ENCODE measurements at regions not wholly inside any gene's neighbourhood (a gene's known extent, or its start where the extent isn't known, plus 50 kb on each side); places are given as distances from the start of the nearest gene placed in this dataset.

DNA sequence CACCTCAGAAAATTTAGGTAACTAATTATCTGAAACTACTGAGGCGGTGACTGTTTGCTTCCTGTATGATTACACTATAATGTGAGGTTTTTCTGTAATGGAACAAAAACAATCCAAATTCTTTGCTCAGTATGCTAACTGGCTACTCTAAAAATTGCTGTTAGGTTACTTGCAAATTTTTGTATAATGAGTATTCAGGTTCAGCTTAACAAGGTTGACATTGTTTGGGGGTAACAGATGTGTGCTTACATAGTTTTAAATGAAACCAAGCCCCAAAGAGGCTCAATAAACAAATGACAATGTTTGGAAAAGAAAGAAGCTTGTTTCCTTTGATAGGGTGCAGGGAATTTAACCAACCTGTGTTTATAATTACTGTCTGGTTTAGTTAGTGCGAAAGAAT, 414.5 kb upstream of the MDFIC2 start (continued):
- no peak for TF ChIP-seq USF2 (IDR thresholded peaks at IDR 0.05; ENCODE audit: borderline replicate concordance, low read depth, low read length)
- no peak for TF ChIP-seq TEAD4 (IDR thresholded peaks at IDR 0.05; ENCODE audit: borderline replicate concordance, insufficient read depth)
- no peak for TF ChIP-seq PBX3 (IDR thresholded peaks at IDR 0.05)

- Histone ChIP-seq H3K79me2 (ENCODE audit: insufficient read depth) (no peaks in the 10 kb centered on the region), H3K4me1 (ENCODE audit: control insufficient read depth in 1 of 2, insufficient read depth in 2 of 2, low read depth in 1 of 2, low read length in 1 of 2) (no peaks in the 10 kb centered on the region; a peak in 2 of 4 replicates), H3K9ac (no peak overlapping the region), H2AFZ (ENCODE audit: low read depth) (no peak overlapping the region; the same call in 1 of the 2 replicates), H4K20me1 (ENCODE audit: insufficient read depth) (no peaks in the 10 kb centered on the region), H3K27me3 (ENCODE audit: insufficient read depth) (no peaks in the 10 kb centered on the region), H3K4me3 (ENCODE audit: low read depth in 2 of 2, low read length in 1 of 2) (no peak overlapping the region), H3K9me3 (no peaks in the 10 kb centered on the region), H3K4me2 (no peak overlapping the region), H3K9me2 (no peaks in the 10 kb centered on the region), H3K27ac (ENCODE audit: low read depth in 2 of 2, low read length in 1 of 2) (no peak overlapping the region), H3K36me3 (replicated peaks in 1 of 2; ENCODE audit: control insufficient read depth in 1 of 2, insufficient read depth in 2 of 2, low read length in 1 of 2) (no peaks in the 10 kb centered on the region), H3F3A (replicated peaks; ENCODE audit: insufficient read depth) (no peaks in the 10 kb centered on the region)
- WGBS (ENCODE audit: low lambda C conversion rate): 54% methylated on average over 5 of the region's 5 CpGs
- DNase-seq: no peak
- CTCF ChIA-PET: interaction anchor here (0.7 kb wide), 1 partner anchor 9 kb away, joined by 3 read pairs; no protein-coding TSS in a partner anchor
- TF ChIP-seq CHD2 (IDR thresholded peaks at IDR 0.05; ENCODE audit: low read length, partially characterized antibody) (no peak), RXRA (IDR thresholded peaks at IDR 0.05; ENCODE audit: borderline replicate concordance, low read depth) (no peak), RCOR1 (IDR thresholded peaks at IDR 0.05; ENCODE audit: low read length) (no peak), NFIC (IDR thresholded peaks at IDR 0.05; ENCODE audit: borderline replicate concordance) (no peak), MXI1 (IDR thresholded peaks at IDR 0.05; ENCODE audit: low read depth, low read length) (no peak), ELF1 (IDR thresholded peaks at IDR 0.05) (no peak), FOSL2 (IDR thresholded peaks at IDR 0.05; ENCODE audit: borderline replicate concordance, low read depth) (no peak), TCF12 (IDR thresholded peaks at IDR 0.05) (no peak)
- TF ChIP-seq, protein P1, sequence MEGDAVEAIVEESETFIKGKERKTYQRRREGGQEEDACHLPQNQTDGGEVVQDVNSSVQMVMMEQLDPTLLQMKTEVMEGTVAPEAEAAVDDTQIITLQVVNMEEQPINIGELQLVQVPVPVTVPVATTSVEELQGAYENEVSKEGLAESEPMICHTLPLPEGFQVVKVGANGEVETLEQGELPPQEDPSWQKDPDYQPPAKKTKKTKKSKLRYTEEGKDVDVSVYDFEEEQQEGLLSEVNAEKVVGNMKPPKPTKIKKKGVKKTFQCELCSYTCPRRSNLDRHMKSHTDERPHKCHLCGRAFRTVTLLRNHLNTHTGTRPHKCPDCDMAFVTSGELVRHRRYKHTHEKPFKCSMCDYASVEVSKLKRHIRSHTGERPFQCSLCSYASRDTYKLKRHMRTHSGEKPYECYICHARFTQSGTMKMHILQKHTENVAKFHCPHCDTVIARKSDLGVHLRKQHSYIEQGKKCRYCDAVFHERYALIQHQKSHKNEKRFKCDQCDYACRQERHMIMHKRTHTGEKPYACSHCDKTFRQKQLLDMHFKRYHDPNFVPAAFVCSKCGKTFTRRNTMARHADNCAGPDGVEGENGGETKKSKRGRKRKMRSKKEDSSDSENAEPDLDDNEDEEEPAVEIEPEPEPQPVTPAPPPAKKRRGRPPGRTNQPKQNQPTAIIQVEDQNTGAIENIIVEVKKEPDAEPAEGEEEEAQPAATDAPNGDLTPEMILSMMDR (IDR thresholded peaks at IDR 0.05): no peak
- POLR2A ChIA-PET: no interaction called here
Observed at GRCh38 chr3:70726096-70726938, 413.9 kb upstream of the MDFIC2 start.
